HepG2 (cell line): ENCODE measurements at regions not wholly inside any gene's neighbourhood (a gene's known extent, or its start where the extent isn't known, plus 50 kb on each side); places are given as distances from the start of the nearest gene placed in this dataset.
A peak's percentile ranks its signal among the peaks of the same experiment; 100 is the strongest.

Experiments
- ATM ChIP-seq: fragments of 450-650 bp; IDR thresholded peaks from 2 replicates; pipeline ENCODE4 v1.7.1; 2017; ENCODE audit warnings: mild to moderate bottlenecking, borderline replicate concordance
- HNF4G ChIP-seq, 2 experiments: sonication (generic) in 1 of 2; formaldehyde crosslinking in 1 of 2; IDR thresholded peaks; 2 replicates each; pipeline versions ENCODE4 v1.4.0 to v1.6.1; 2011 to 2020; ENCODE audit warnings: borderline replicate concordance in 2 of 2, low read depth in 2 of 2, mild to moderate bottlenecking in 2 of 2, low read length in 1 of 2, missing genetic modification reagents in 1 of 2, moderate library complexity in 1 of 2
- NFE2L2 ChIP-seq: fragments of 150-350 bp; IDR thresholded peaks from 2 replicates; pipeline ENCODE4 v1.6.1; 2014; ENCODE audit warnings: low read length
- NR2F6 ChIP-seq, 2 experiments: IDR thresholded peaks; 2 replicates each; pipeline ENCODE4 v1.6.1; 2016; ENCODE audit warnings: antibody characterized with exemption in 1 of 2, mild to moderate bottlenecking in 1 of 2
- SIN3A ChIP-seq: IDR thresholded peaks from 2 replicates; pipeline ENCODE4 v1.6.1; 2011; ENCODE audit warnings: low read depth, mild to moderate bottlenecking, control low read depth, low read length, borderline replicate concordance
- SPEN ChIP-seq: sonication (generic); formaldehyde crosslinking; IDR thresholded peaks from 2 replicates; pipeline ENCODE4 v1.5.1; 2020; ENCODE audit warnings: low read depth, mild to moderate bottlenecking, missing genetic modification reagents
- ZMAT3 ChIP-seq: sonication (generic); formaldehyde crosslinking; conservative IDR thresholded peaks from 2 replicates; pipeline ENCODE4 v1.7.0; 2021; ENCODE audit warnings: missing genetic modification reagents
- TF ChIP-seq, protein P1 (sequence below): sonication (generic); formaldehyde crosslinking; IDR thresholded peaks from 2 replicates; pipeline ENCODE4 v1.4.0; 2020; ENCODE audit warnings: missing genetic modification reagents
- TF ChIP-seq, protein P2 (sequence below): sonication (generic); formaldehyde crosslinking; conservative IDR thresholded peaks from 2 replicates; pipeline ENCODE4 v1.4.0; 2020; ENCODE audit warnings: missing genetic modification reagents
- TF ChIP-seq, protein P3 (sequence below), 2 experiments: fragments of 450-650 bp in 1 of 2; sonication (generic) in 1 of 2; formaldehyde crosslinking in 1 of 2; IDR thresholded peaks; 2 replicates each; pipeline versions ENCODE4 v1.6.1 to v1.8.0; 2016 to 2022; ENCODE audit warnings: antibody characterized with exemption in 1 of 2, mild to moderate bottlenecking in 1 of 2, missing genetic modification reagents in 1 of 2
- TF ChIP-seq, protein P4 (sequence below): sonication (generic); formaldehyde crosslinking; IDR thresholded peaks from 2 replicates; pipeline ENCODE4 v1.9.0; 2021; ENCODE audit warnings: missing genetic modification reagents, mild to moderate bottlenecking, borderline replicate concordance

DNA sequence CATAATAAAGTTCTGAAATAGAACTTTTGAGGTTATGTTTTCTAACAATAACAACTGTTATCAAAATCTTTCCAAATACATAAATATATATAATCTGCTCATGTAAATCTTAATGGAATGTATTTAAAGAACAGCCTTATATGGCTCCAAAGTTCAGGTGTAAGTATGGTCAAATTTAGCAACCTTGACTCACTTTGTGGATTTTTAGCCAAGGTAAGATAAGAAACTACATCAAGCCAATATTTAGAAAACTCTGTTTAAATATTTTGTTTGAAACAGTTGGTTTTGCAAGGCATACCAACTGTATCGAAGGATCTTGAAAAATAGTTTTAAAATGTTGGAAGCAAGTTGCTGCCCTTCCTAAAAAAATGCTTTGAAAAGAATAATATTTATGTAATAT is 228.9 kb upstream of the SEMA3D start (continued):
- TF ChIP-seq, protein P1, sequence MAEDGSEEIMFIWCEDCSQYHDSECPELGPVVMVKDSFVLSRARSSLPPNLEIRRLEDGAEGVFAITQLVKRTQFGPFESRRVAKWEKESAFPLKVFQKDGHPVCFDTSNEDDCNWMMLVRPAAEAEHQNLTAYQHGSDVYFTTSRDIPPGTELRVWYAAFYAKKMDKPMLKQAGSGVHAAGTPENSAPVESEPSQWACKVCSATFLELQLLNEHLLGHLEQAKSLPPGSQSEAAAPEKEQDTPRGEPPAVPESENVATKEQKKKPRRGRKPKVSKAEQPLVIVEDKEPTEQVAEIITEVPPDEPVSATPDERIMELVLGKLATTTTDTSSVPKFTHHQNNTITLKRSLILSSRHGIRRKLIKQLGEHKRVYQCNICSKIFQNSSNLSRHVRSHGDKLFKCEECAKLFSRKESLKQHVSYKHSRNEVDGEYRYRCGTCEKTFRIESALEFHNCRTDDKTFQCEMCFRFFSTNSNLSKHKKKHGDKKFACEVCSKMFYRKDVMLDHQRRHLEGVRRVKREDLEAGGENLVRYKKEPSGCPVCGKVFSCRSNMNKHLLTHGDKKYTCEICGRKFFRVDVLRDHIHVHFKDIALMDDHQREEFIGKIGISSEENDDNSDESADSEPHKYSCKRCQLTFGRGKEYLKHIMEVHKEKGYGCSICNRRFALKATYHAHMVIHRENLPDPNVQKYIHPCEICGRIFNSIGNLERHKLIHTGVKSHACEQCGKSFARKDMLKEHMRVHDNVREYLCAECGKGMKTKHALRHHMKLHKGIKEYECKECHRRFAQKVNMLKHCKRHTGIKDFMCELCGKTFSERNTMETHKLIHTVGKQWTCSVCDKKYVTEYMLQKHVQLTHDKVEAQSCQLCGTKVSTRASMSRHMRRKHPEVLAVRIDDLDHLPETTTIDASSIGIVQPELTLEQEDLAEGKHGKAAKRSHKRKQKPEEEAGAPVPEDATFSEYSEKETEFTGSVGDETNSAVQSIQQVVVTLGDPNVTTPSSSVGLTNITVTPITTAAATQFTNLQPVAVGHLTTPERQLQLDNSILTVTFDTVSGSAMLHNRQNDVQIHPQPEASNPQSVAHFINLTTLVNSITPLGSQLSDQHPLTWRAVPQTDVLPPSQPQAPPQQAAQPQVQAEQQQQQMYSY (CRISPR knock-in tag), result no peak
- TF ChIP-seq ATM (no peak), NR2F6 (IDR thresholded peaks at IDR 0.05) (peak; percentile 29; the same call in 1 of the 2 replicates), NR2F6 (CRISPR knock-in tag; IDR thresholded peaks at IDR 0.05) (0 out of 2 replicates have a peak, but pooled peaks have one; percentile 11), SIN3A (no peak), ZMAT3 (CRISPR knock-in tag) (no peak), SPEN (CRISPR knock-in tag) (no peak), HNF4G (IDR thresholded peaks at IDR 0.05; ENCODE audit: borderline replicate concordance, low read depth, low read length) (peak; percentile 69; the same call in 1 of the 2 replicates), HNF4G (CRISPR knock-in tag; IDR thresholded peaks at IDR 0.05; ENCODE audit: borderline replicate concordance, low read depth) (no peak), NFE2L2 (no peak)
- TF ChIP-seq, protein P2, sequence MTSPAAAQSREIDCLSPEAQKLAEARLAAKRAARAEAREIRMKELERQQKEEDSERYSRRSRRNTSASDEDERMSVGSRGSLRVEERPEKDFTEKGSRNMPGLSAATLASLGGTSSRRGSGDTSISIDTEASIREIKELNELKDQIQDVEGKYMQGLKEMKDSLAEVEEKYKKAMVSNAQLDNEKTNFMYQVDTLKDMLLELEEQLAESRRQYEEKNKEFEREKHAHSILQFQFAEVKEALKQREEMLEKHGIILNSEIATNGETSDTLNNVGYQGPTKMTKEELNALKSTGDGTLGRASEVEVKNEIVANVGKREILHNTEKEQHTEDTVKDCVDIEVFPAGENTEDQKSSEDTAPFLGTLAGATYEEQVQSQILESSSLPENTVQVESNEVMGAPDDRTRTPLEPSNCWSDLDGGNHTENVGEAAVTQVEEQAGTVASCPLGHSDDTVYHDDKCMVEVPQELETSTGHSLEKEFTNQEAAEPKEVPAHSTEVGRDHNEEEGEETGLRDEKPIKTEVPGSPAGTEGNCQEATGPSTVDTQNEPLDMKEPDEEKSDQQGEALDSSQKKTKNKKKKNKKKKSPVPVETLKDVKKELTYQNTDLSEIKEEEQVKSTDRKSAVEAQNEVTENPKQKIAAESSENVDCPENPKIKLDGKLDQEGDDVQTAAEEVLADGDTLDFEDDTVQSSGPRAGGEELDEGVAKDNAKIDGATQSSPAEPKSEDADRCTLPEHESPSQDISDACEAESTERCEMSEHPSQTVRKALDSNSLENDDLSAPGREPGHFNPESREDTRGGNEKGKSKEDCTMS (CRISPR knock-in tag), result no peak
- TF ChIP-seq, protein P3, sequence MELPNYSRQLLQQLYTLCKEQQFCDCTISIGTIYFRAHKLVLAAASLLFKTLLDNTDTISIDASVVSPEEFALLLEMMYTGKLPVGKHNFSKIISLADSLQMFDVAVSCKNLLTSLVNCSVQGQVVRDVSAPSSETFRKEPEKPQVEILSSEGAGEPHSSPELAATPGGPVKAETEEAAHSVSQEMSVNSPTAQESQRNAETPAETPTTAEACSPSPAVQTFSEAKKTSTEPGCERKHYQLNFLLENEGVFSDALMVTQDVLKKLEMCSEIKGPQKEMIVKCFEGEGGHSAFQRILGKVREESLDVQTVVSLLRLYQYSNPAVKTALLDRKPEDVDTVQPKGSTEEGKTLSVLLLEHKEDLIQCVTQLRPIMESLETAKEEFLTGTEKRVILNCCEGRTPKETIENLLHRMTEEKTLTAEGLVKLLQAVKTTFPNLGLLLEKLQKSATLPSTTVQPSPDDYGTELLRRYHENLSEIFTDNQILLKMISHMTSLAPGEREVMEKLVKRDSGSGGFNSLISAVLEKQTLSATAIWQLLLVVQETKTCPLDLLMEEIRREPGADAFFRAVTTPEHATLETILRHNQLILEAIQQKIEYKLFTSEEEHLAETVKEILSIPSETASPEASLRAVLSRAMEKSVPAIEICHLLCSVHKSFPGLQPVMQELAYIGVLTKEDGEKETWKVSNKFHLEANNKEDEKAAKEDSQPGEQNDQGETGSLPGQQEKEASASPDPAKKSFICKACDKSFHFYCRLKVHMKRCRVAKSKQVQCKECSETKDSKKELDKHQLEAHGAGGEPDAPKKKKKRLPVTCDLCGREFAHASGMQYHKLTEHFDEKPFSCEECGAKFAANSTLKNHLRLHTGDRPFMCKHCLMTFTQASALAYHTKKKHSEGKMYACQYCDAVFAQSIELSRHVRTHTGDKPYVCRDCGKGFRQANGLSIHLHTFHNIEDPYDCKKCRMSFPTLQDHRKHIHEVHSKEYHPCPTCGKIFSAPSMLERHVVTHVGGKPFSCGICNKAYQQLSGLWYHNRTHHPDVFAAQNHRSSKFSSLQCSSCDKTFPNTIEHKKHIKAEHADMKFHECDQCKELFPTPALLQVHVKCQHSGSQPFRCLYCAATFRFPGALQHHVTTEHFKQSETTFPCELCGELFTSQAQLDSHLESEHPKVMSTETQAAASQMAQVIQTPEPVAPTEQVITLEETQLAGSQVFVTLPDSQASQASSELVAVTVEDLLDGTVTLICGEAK (IDR thresholded peaks at IDR 0.05), result no peak
- TF ChIP-seq, protein P3 (CRISPR knock-in tag; IDR thresholded peaks at IDR 0.05), result no peak
- TF ChIP-seq, protein P4, sequence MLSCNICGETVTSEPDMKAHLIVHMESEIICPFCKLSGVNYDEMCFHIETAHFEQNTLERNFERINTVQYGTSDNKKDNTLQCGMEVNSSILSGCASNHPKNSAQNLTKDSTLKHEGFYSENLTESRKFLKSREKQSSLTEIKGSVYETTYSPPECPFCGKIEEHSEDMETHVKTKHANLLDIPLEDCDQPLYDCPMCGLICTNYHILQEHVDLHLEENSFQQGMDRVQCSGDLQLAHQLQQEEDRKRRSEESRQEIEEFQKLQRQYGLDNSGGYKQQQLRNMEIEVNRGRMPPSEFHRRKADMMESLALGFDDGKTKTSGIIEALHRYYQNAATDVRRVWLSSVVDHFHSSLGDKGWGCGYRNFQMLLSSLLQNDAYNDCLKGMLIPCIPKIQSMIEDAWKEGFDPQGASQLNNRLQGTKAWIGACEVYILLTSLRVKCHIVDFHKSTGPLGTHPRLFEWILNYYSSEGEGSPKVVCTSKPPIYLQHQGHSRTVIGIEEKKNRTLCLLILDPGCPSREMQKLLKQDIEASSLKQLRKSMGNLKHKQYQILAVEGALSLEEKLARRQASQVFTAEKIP (CRISPR knock-in tag), result no peak
